ENCODE measurements at regions not wholly inside any gene's neighbourhood (a gene's known extent, or its start where the extent isn't known, plus 50 kb on each side); places are given as distances from the start of the nearest gene placed in this dataset.

- TF ChIP-seq CTCF (IDR thresholded peaks at IDR 0.05; ENCODE audit: insufficient read depth, low read length): no peak
- no peak for TF ChIP-seq POLR2AphosphoS5 (IDR thresholded peaks at IDR 0.05; ENCODE audit: low read depth)
- TF ChIP-seq SPI1 (IDR thresholded peaks at IDR 0.05; ENCODE audit: borderline replicate concordance, low read depth): no peak
- no peak for TF ChIP-seq REST (IDR thresholded peaks at IDR 0.05; ENCODE audit: insufficient replicate concordance, low read depth)
Measured at GRCh38 chr2:123303731-123304130, 721.4 kb upstream of the CNTNAP5 start.

Measured in HL-60 (cell line).